ENCODE measurements at regions not wholly inside any gene's neighbourhood (a gene's known extent, or its start where the extent isn't known, plus 50 kb on each side); places are given as distances from the start of the nearest gene placed in this dataset.

GRCh38 chr5:178808886-178809285 is 50.9 kb upstream of the ZNF354B start:
- DNase-seq (ENCODE audit: low read depth), result no peak
- TF ChIP-seq CTCF (conservative IDR thresholded peaks at IDR 0.05; ENCODE audit: low read length), result no peak
- no peak overlapping the region for H3K4me3 ChIP-seq (ENCODE audit: low read length)

GRCh38 chr5:178801021-178801420 is 58.7 kb upstream of the ZNF354B start:
- no peak for TF ChIP-seq CTCF (conservative IDR thresholded peaks at IDR 0.05; ENCODE audit: low read length)

GRCh38 chr5:178797546-178798440 is 62.0 kb upstream of the ZNF354B start:
- TF ChIP-seq CTCF (conservative IDR thresholded peaks at IDR 0.05; ENCODE audit: low read length), result no peak
- no peak for DNase-seq (ENCODE audit: low read depth)

More at GRCh38 chr5:178801021-178801420, 58.7 kb upstream of the ZNF354B start:
- no peak overlapping the region for H3K4me3 ChIP-seq (ENCODE audit: low read length)
- DNase-seq (ENCODE audit: low read depth), result no peak

GRCh38 chr5:178797101-178797521 is 62.6 kb upstream of the ZNF354B start:
- H3K4me3 ChIP-seq (ENCODE audit: low read length), result no peak overlapping the region
- no peak for TF ChIP-seq CTCF (conservative IDR thresholded peaks at IDR 0.05; ENCODE audit: low read length)

More at GRCh38 chr5:178797546-178798440, 62.0 kb upstream of the ZNF354B start:
- H3K4me3 ChIP-seq (ENCODE audit: low read length), result no peak overlapping the region

GRCh38 chr5:178796165-178796945 is 63.4 kb upstream of the ZNF354B start:
- TF ChIP-seq CTCF (conservative IDR thresholded peaks at IDR 0.05; ENCODE audit: low read length), result no peak
- no peak for DNase-seq (ENCODE audit: low read depth)
- H3K4me3 ChIP-seq (ENCODE audit: low read length), result no peak overlapping the region

More at GRCh38 chr5:178797101-178797521, 62.6 kb upstream of the ZNF354B start:
- DNase-seq (ENCODE audit: low read depth), result no peak

GRCh38 chr5:178794433-178794832 is 64.0 kb upstream of the ZNF354A start:
- no peak for TF ChIP-seq CTCF (conservative IDR thresholded peaks at IDR 0.05; ENCODE audit: low read length)
- DNase-seq (ENCODE audit: low read depth), result no peak
- no peak overlapping the region for H3K4me3 ChIP-seq (ENCODE audit: low read length)
